HG03571 (cell line): ENCODE measurements at regions not wholly inside any gene's neighbourhood (a gene's known extent, or its start where the extent isn't known, plus 50 kb on each side); places are given as distances from the start of the nearest gene placed in this dataset.
A peak's percentile ranks its signal among the peaks of the same experiment; 100 is the strongest.

Source experiments
- ATAC-seq: cut with Tn5 transposase; IDR thresholded peaks from one replicate; pipeline ENCODE4 v1.9.1; 2021; ENCODE audit not compliant: unreplicated experiment

DNA sequence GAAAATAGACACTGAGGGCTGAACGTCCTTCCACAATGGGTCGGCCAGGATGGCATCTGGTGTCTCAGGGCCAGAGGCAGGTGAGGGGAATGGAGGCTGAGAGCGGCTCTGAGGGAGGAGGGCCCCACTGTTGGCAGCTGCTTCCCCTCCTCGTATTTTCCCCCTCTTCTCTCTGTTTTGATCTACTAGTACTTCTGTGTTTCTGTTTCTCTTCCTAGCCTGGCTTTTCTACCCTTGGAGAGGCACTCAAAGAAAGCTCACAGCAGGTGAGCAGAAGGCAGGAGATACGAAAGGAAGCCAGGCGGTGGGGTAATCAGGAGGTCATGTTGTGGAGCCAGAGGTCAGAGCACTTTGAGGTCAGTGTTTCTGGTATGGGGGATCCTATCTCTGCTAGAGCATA lies 151.8 kb upstream of the GATB start:
- no peak for ATAC-seq

DNA sequence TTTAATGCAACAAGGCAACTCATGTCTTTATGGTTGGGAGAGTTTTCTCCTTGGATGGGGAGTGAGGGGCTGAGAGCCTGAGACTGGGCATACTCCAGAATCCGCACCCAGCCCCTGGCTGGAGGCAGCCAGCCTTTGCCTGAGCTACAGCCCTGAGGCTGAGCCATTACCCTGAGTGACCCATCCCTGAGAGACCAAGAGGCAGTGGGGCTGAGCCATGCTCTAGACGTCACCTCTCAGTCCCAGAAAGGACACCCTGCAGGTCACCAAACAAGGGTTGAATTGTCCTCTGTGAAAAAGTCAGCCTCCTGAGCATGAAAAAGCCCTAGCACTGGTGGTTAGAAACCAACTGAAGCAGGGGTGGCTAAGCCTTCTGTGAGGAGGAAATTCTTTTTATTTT lies 151.2 kb upstream of the GATB start:
- no peak for ATAC-seq

DNA sequence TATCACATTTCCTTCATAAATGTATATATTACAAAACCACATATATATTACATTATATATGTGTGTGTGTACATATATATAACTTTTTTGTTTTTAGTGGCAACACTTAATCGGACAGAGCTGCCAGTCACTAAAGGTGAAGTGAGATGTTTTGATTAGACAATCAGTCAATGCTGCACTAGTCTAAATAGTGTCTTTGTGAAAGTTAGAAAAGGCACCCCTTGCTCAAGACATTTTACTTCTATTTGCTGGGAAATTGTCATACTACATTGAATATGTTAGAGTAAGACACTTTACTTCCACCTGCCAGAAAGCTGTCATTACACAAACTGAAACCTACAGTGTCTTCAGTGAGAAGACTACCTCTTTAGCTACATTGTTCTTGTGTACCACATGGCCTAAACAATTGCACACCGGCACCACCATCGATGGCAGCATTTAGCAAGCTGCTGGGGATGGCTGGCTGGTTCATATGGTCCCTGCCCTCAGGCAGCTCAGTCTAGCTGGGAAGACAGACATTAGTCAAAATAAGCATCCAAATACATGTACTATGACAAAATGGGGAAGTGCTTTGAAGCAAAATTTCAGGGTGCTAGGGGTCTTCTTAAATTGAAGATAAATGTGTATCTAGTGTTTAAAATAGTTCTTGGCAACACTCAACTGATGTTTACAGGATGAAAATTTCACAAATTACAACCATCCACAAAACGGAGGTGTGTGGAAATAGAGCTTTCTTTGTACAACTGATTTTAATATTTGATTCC lies 148.1 kb upstream of the GATB start:
- no peak for ATAC-seq

DNA sequence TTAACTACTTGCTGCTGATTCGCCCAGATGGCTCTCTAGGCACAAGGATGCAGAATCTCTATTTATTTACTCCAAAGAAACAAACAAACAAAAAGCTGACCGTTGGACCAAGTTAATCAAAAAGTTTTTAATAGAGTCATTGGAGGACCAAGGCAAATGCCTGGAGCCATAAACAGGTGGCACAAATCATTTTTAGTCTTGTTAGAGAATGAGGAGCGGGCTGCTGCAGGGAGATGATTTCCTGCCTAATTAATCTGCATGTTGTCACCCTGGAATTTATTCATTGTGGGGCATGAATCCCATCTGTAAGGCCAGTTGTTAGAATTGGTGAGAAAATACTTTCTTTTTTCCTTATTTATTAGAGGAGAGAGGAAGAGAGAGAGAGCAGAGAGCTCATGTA lies 147.4 kb upstream of the GATB start:
- ATAC-seq: no peak

DNA sequence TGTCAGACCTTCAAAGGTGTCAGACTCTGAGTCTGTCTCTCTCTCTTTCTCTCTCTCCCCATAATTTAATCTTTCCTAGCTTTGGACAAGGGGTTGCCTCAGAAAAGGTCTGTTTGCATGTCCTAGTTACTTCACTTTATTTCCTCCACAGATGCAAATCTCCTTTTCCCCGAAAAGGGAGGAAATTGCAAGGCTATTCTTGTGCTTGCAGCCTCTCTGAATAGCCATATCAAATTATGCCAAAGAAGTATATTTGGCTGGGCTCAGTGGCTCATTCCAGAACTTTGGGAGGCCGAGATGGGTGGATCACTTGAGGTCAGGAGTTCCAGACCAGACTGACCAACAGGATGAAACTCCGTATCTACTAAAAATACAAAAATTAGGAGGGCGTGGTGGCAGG lies 145.6 kb upstream of the GATB start:
- ATAC-seq: no peak

DNA sequence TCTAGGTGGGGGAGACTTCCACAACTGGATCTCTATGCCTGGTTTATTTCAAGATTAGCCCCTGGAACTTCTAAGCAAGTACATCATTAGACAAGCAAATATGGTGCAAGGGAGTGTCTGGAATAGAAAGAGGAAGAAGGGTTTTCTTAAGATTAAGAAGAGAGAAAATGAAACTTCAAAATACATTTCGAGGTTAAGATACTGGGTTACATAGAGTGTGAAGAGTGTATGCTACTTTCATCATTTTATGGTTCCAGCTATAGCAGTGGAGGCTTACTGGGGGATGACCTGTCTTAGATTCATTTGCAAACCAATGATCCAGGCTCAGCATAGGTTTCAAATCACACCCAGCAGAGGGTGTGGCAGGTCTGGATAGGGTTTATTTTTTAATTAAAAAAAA lies 144.4 kb upstream of the GATB start:
- peak; percentile 97 for ATAC-seq

DNA sequence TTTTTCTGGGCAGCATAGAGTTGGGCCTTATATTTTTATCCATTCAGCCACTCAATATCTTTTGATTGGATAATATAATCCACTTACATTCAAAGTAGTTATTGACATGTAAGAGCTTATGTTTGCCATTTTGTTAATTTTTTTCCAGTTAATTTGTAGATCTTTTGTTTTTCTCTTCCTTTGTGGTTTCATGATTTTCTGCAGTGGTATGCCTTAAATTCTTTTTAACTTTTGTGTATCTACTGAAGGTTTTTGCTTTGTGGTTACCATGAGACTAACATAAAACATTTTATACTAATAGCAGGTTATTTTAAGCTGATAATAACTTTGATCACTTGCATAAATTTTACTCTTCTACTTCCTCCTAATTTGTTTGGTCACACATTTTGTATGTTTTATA lies 140.8 kb upstream of the GATB start:
- ATAC-seq: no peak

DNA sequence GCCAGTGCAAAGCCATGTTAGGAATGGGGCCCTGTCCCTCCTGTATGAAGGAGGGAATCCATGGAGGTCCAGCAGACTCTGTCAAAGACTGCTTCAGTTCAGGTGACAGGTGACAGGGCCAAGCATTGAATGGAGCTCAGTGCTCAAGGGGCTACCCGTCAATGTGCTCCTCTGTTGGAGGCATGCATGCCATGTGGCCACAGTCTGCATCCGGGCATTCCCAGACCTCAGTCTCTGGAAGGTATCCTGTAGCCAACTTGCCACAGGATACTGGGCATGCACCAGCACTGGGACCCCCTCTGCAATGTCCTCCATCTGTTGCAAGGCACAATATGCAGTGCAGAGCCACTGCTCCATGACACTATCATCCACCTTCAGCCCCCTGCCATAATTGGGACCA lies 136.1 kb upstream of the GATB start:
- ATAC-seq: no peak

DNA sequence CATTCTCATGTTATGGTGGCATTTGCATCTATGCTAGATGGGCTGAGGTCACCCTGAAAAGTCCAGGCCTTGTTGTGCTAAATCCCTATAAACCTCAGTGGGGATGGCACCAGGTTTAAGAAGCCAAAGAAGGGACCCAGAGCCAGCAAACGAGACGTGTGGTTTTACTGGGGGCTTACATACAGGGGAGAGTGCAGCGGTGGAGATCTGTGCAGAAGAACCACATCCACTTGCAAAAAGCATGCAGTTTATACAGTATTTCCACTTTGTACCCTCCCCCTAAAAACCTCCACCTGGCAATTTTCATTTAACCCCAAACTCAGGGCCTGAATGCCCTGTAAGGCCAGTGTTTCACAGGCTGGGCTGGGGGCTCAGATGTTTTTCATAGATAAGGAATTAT lies 134.9 kb upstream of the GATB start:
- ATAC-seq: no peak

DNA sequence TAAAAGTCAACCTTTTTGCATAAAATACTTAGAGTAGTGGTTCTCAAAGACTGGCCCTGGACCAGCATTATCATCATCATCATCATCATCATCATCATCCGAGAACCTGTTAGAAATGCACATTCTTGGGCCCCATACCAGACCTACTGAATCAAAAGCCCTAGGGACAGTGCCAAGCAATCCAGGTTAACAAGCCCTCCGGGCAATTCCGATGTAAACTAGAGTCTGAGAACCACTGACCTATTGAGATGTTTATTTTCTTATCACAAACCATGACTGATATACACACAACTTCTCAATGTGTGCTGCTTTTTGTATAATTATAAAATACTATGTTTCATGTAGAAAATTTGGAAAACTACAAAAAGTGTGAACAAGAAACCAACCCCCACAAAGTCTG lies 133.4 kb upstream of the GATB start:
- no peak for ATAC-seq

DNA sequence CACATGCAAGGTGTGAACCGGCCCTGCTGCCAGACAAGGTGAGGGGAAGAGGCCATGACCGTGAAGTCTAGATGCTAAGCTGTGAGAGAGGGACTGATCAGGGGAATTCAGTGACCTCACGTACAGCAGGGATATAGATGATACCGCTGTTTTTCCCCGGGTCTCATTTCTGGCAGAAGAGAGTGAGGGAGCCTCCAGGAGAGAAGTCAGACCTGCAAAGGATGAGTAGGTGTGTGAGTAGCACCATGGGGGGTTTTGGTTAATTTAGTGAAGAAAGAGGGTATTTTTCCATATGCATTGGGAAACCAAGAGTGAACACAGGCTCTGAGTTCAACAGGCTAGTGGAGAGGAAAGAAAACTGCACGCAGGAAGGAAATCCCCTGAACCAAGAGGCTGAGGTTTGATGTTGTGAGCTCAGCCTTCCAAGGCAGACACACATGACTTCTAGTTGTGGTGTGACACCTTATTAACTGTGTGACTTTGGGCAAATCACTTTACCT lies 127.6 kb upstream of the GATB start:
- peak; percentile 51 for ATAC-seq

DNA sequence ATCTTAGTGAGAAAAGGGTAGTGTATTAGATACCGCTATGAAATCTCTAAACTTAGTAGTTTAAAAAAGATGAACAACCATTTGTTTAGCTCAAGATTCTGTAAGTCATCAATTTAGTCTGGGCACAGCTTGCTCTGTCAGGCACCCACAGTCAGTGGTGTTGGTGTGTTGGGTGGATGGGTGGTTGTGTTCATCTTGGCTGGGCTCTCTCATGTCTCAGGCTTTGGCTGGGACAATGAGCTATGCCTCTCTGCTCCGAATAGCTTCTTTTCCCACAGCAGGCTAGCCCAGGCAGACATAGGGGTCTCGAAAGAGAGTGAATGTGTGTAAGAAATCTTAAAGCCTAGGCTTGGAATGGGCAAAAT lies 127.0 kb upstream of the GATB start:
- peak; percentile 23 for ATAC-seq

DNA sequence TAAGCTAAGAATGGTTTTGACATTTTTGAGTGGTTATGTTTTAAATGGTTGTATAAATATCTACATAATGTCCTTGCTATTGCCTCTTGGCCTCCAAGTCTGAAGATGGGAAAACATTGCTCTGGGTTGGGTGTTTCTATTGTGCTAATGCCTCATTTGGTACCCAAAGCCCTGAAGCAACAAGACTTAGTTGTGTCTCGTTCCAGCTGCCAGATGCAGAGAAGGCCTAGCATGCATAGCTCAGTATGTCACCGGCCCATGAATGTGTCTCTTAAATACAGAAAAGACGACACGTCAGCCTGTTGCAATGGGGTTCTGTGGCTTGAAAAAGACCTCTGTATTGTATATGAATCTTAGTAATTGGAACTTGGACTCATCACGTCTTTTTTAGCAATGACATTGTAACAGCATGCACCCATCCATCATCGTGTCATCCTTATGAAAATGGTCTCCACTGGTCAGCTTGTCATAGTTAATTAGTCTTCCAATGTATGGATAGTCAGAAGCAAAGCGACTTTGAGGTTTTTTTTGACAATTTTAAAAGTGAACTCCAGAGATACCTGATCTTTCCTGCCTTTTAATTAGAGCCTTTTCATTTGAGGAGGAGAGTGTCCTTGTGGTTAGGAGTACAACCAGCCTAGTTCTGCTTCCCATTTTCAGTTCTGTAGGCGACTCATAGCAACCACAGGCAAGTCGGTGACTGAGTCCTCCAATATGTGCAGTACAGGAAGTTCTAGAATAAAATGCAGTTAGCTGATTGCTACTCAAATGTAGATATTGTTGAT lies 126.4 kb upstream of the GATB start:
- peak; percentile 77 for ATAC-seq

DNA sequence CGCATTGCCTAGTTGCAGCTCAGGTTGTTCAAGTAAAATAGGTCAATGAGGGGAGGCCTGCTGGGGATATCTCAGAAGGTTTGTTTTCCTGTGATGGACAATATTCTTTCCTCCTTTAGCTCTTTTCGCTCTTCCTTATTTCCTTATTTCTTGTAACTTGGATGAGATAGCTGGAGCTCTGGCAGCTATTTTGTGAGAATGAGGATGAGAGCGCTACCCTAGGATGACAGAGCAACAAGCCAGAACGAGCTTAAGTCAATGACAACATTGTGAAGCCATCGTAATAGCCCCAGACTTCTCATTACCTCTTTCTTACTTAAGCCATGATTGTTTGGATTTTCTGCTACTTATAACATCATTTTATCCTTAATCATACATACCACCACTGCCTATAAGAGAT lies 124.3 kb upstream of the GATB start:
- no peak for ATAC-seq

DNA sequence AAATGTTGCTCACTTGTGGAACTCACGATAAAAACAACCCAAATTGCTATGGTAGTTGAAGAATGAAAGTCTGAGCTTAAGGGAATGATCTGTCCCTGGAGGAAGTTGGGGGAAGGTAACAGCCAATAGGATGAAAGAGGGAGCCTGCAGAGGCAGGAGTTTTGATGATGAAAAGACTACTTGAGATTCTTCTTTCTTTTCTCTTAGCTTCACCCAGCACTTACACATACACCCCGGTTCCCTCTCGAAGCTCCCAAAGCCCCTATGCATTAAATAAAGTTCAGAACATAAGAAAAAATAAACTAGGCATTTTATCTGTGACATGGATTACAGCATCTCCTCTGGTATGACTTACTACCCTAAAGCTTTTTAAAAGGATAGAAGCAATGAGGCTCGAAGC lies 122.9 kb upstream of the GATB start:
- ATAC-seq: no peak

DNA sequence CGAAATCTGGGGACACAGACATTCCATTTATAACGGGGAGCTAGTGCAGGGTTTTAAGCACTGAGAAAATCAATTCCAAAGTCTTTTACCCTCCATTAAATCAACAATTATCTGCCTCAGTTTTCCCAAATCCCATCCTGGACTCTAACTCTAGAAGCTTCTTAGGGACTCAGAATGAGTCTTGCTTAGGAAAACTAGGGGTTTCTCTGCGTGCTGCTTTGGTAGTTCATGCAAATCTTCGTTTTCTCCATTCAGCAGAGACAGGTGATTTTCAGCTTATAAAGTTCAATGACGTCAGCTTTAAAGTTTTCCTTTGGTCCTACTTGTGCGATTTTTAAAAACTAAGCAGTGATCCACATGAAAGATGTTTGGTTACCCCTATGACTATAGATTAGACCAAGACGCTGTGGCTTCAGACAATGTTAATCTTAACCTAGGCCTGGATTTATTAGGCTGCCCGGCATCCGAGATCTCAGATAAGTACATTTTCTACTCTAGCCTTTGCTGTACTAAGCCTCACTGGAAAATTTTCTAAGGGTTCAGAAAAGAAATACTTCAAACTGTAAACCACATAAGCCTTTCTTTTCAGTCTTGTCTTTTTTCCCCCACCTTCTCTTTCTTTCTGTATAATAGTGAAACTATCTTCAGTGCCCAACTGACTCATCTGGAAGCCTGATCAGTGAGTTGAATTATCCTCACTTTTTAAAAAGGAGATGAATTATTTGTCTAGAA lies 121.4 kb upstream of the GATB start:
- ATAC-seq: peak; percentile 62

DNA sequence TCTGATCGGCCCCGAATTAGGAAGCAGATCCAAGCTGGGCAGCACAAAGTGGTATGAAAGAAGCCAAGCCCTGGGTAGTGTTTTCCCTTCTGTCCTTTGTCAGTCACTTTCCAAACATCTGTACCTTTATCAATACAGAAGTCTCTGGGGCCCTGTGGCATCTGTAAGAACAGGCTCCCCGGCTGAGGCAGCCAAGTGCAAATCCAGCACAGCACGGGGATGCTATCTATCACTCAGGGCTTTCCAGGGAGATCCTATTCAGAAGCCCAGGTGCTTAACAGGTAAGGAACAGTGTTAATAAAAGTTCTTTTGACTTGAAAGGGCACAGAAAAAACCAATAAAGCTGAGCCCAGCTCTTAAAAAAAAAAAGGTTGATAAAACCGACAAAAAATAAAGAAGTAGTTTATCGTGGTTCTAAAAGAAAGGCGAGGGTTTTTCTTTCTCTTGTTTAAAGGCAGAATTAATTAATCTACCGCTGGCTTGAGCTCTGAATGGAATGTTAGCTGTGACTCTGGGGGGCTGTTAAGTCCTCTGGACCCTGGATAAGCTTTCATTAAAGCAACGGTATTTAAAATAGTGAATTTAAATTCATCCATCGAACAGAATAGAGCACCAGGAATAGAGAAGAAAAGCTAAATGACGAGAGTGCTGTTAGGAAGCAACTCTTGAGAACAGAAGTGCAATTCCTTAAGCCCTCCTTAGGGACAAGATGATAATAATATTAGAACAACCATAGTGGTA lies 119.1 kb upstream of the GATB start:
- no peak for ATAC-seq

DNA sequence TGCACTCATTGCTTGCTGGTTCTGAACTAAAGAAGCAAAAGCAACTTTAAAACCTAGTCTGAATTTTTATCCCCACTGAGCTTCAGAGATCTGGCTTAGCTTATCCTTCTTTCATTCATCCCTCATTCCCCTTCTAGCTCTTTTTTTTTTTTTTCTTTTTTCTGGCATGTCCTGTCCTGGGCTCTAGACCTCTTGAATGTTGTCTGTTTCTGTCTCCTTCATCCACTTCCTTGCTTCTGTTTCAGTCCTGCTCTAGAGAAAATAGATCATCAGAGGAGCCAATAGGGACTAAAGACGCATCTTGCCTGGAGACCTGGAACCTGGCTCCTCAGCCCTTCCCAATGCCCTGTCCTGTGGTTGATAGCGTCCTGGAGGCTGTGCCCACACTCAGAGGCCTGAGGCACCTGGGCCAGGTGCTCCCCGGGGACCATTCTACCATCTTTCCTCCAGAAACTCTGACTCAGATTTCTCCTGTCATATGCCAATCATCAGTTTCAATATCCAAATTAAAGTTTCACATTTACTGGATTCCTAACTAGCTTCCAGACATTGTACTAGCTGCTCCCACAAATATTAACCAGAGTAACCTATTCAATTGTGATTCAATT lies 115.7 kb upstream of the GATB start:
- no peak for ATAC-seq

DNA sequence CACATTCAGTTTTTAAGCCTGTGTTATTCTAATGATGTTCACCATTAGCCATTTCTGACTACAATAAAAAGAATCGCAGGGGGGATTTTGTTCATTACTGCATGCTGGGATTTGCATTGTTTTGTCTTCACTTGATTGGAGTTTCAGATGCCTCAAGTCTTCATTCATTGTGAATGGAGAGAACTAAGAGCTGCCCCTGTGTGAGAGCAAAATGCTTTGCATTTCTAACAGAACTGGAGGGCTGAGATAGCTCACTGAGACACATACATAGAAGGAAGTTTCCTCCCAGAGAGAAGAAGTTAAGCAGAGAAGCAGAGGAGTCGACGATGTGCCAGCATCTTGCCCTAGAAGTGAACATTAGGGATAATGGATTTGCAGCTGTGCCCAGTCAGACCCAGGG lies 113.5 kb upstream of the GATB start:
- no peak for ATAC-seq

DNA sequence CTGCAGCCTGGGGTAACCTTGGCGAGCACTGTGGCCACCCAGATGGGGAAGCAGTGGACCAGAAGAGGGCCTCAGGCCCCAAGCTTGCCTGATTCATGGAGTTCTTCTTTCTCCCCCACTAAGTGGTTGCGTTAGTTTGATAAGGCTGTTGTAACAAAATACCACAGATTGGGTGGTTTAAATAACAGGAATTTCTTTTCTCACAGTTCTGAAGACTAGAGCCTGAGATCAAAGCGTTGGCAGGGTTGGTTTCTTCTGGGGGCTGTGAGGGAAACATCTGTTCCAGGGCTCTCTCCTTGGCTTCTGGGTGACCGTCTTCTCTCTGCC lies 105.7 kb upstream of the GATB start:
- ATAC-seq: no peak
